Body of pancreas (tissue), 4 donors: ENCODE measurements at regions not wholly inside any gene's neighbourhood (a gene's known extent, or its start where the extent isn't known, plus 50 kb on each side); places are given as distances from the start of the nearest gene placed in this dataset.

ENCODE experiments used
- ATAC-seq: fragments of 150-250 bp; one replicate; pipeline ENCODE4 v1.9.1; 2016
- DNase-seq, 4 donors: peaks; one replicate each; pipeline ENCODE4 v3.0.0-alpha.2; 2019
- H3K27ac ChIP-seq, 4 donors: fragments of 200-600 bp; sonication (generic); 1 replicate in 3 of 4; 2 replicates in 1 of 4; pipeline versions ENCODE4 v1.5.1 to v1.6.1; 2016 to 2019; ENCODE audit warnings: mild to moderate bottlenecking in 1 of 4, mixed read lengths in 1 of 4, moderate library complexity in 1 of 4
- H3K27me3 ChIP-seq, 2 donors: fragments of 200-600 bp; sonication (generic); one replicate each; pipeline ENCODE4 v1.6.0; 2016; ENCODE audit warnings: mild to moderate bottlenecking in 1 of 2
- H3K36me3 ChIP-seq, 2 donors: fragments of 200-600 bp; sonication (generic); replicated peaks in 1 of 2; 2 replicates each; pipeline ENCODE4 v1.5.1; 2016; ENCODE audit warnings: low read depth in 2 of 2; ENCODE audit not compliant: insufficient read depth in 1 of 2
- H3K4me1 ChIP-seq: fragments of 200-600 bp; sonication (generic); one replicate; pipeline ENCODE4 v1.6.0; 2016
- H3K4me3 ChIP-seq, 2 donors: fragments of 200-600 bp; sonication (generic); 1 replicate in 1 of 2; 2 replicates in 1 of 2; pipeline ENCODE4 v1.5.1; 2016 to 2019
- H3K9me3 ChIP-seq, 3 donors: fragments of 200-600 bp; sonication (generic); 1 replicate in 2 of 3; 2 replicates in 1 of 3; pipeline ENCODE4 v1.5.1; 2016
- POLR2A ChIP-seq, 3 donors: fragments of 450-650 bp; IDR thresholded peaks; one replicate each; pipeline ENCODE4 v1.6.1; 2016; ENCODE audit warnings: antibody characterized with exemption in 3 of 3, mild to moderate bottlenecking in 2 of 3
- WGBS, 2 donors: methylation state at CpG; one replicate each; pipeline ENCODE4 v1.1.5; 2017; 5-methylcytosine and 5-hydroxymethylcytosine counted together
- intact Hi-C: fragments of 100-400 bp; cut with DNase I; formaldehyde crosslinking; loops from one replicate; pipeline ENCODE4 v1.15.1; 2023
- TF ChIP-seq, protein P1 (sequence below), 7 experiments: fragments of 450-650 bp in 4 of 7; fragments of 200-600 bp in 3 of 7; sonication (generic) in 3 of 7; IDR thresholded peaks; one replicate each; pipeline ENCODE4 v1.5.1; 2016 to 2019; ENCODE audit warnings: antibody characterized with exemption in 7 of 7

DNA sequence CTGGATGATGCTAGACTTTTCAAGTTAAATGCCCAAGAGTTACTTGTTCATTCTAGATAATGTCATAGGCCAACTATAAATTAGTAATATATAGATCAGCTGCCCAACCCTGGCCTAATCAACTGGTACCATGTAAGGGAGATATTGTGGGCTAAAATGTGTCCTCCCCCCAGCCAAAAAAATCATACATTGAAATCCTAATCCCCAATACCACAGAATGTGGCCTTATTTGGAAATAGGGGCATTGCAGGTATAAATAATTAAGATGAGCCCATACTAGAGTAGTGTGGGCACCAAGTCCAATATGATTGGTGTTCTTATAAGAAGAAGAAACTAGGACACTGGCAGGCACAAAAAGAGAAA, 92.5 kb downstream of the RPL22L1 start:
- Histone ChIP-seq H3K27me3 (no peaks in the 10 kb centered on the region), H3K9me3 (no peaks in the 10 kb centered on the region), H3K4me1 (no peaks in the 10 kb centered on the region), H3K36me3 (no peaks in the 10 kb centered on the region), H3K27ac (no peak overlapping the region), H3K4me3 (no peak overlapping the region)
- intact Hi-C loops: no loop called here
- DNase-seq (no peak), ATAC-seq (no peak)
- TF ChIP-seq, protein P1, sequence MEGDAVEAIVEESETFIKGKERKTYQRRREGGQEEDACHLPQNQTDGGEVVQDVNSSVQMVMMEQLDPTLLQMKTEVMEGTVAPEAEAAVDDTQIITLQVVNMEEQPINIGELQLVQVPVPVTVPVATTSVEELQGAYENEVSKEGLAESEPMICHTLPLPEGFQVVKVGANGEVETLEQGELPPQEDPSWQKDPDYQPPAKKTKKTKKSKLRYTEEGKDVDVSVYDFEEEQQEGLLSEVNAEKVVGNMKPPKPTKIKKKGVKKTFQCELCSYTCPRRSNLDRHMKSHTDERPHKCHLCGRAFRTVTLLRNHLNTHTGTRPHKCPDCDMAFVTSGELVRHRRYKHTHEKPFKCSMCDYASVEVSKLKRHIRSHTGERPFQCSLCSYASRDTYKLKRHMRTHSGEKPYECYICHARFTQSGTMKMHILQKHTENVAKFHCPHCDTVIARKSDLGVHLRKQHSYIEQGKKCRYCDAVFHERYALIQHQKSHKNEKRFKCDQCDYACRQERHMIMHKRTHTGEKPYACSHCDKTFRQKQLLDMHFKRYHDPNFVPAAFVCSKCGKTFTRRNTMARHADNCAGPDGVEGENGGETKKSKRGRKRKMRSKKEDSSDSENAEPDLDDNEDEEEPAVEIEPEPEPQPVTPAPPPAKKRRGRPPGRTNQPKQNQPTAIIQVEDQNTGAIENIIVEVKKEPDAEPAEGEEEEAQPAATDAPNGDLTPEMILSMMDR (IDR thresholded peaks at IDR 0.05): no peak
- TF ChIP-seq POLR2A (IDR thresholded peaks at IDR 0.05): no peak

DNA sequence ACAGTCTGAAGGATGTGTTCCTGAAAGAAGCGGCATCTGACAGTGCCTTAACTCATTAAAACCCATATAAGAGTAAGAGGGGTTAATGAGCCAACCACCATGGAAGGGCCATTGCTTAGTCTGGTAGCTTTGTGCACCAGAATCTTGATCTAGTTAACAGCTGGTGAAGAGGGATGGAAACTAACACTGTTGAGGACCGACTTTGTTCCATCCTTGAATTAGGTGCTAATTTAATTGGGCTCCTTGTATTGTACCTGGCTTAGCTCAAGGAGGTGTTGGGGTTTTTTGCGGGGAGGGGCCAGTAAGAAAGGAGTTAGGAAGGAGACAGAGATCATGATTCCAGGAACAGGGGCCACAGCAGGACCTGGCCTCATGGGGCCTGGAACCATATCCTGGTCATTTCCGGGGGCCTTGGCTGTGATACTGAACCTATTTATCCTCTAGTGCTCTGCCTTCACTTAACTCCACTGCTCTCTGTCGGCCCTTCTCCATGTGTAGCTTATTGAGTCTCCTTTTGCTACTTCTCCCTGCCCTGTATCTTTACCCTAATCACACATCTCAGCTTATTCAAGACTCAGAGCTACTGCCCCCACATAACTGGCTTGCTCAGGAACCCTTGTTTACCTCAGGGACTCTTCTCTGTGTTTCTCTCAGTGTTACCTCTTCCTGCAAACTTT, 93.0 kb downstream of the RPL22L1 start:
- H3K9me3 ChIP-seq: no peaks in the 10 kb centered on the region
- H3K27me3 ChIP-seq: no peaks in the 10 kb centered on the region
- H3K27ac ChIP-seq: no peak overlapping the region
- H3K4me3 ChIP-seq: no peak overlapping the region
- no peaks in the 10 kb centered on the region for H3K4me1 ChIP-seq
- ATAC-seq: no peak
- 73 to 84% methylated on average over 5 of the region's 5 CpGs for WGBS, 2 donors
- intact Hi-C loops: no loop called here
- no peaks in the 10 kb centered on the region for H3K36me3 ChIP-seq
- TF ChIP-seq POLR2A (IDR thresholded peaks at IDR 0.05): no peak
- TF ChIP-seq, protein P1 (IDR thresholded peaks at IDR 0.05): no peak
- DNase-seq: no peak

DNA sequence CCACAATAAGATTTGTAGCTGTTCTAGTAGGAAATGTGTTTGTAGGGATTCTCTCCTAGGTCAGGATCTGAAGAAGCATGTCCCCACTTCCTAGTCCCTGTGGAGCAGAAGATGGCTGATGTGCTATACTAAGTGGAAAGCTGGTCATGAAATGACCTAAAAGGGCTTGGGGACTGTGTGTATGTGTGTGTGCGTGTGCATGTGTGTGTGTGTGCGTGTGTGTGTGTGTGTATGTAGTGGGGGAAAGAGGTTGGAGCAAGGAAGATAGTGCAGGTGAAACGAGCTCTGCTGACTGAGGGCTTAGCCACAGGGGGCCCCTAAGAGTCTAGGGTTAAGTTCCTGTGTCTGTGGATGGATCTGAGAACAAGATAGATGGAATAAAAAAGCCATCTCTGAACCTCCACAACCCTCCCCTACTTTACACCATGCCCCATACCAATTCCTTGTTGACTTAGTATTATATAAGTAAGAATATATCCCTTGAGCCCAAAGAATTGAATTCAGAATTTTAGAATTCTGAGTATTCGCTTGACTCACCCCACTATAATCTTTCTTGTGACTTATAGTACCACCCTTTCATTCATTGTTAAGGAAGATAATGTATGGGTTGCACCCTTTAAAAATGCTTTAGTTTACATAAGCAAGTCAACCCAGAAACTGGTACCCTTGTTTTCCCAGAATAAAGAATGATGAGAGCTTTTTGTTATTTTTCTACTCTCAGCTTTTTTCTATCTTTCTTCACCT, 96.1 kb downstream of the RPL22L1 start:
- no peaks in the 10 kb centered on the region for H3K4me1 ChIP-seq
- H3K9me3 ChIP-seq: no peaks in the 10 kb centered on the region
- DNase-seq: no peak
- H3K36me3 ChIP-seq: no peaks in the 10 kb centered on the region
- no peak overlapping the region for H3K27ac ChIP-seq
- WGBS, 2 donors: 80 to 88% methylated on average over 4 of the region's 4 CpGs
- H3K4me3 ChIP-seq: no peak overlapping the region
- ATAC-seq: no peak
- intact Hi-C loops: no loop called here
- TF ChIP-seq, protein P1 (IDR thresholded peaks at IDR 0.05): no peak
- no peak for TF ChIP-seq POLR2A (IDR thresholded peaks at IDR 0.05)
- H3K27me3 ChIP-seq: no peaks in the 10 kb centered on the region

DNA sequence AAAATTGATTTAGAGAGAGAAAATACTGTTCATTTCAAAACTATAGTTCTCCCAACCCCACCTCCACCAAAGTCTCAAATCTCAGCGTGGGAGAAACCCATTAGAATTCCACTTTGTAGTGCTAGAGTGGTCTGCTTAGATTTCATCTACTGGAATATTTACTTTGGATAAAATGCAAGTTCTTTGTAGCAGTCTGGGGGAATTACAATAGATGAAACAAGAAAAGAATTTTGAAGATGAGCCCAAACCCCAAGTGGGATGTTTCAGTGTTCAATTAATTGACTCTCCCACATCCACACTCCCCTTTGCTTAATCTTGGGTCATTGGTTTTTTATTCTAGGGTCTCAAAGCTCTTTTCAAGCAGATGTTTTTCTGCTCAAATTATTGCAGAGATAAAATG, 97.8 kb downstream of the RPL22L1 start:
- intact Hi-C loops: no loop called here

More for the DNA sequence above, 97.8 kb downstream of the RPL22L1 start:
- H3K4me3 ChIP-seq: no peak overlapping the region
- 68 to 84% methylated on average over 1 of the region's 1 CpG for WGBS, 2 donors
- no peaks in the 10 kb centered on the region for H3K9me3 ChIP-seq
- H3K36me3 ChIP-seq: no peaks in the 10 kb centered on the region
- DNase-seq (no peak), ATAC-seq (no peak)
- TF ChIP-seq POLR2A (IDR thresholded peaks at IDR 0.05): no peak
- TF ChIP-seq, protein P1 (IDR thresholded peaks at IDR 0.05): no peak
- H3K4me1 ChIP-seq: peaks cover 5% of the 10 kb centered on the region
- no peak overlapping the region for H3K27ac ChIP-seq
- H3K27me3 ChIP-seq: no peaks in the 10 kb centered on the region
